ENCODE measurements at regions not wholly inside any gene's neighbourhood (a gene's known extent, or its start where the extent isn't known, plus 50 kb on each side); places are given as distances from the start of the nearest gene placed in this dataset.

GRCh38 chr2:187013058-187013457 lies 164.1 kb upstream of the ZSWIM2 start:
- no peaks in the 10 kb centered on the region for H3K4me1 Mint-ChIP-seq

GRCh38 chr2:187011206-187011832 lies 162.3 kb upstream of the ZSWIM2 start:
- no peaks in the 10 kb centered on the region for H3K36me3 ChIP-seq (ENCODE audit: control insufficient read depth in 2 of 2, extremely low read depth in 1 of 2, insufficient read depth in 1 of 2, low read length in 1 of 2)
- CTCF ChIA-PET: no interaction called here
- H3K27me3 ChIP-seq (replicated peaks in 1 of 2; ENCODE audit: control insufficient read depth in 2 of 2, extremely low read depth in 1 of 2, insufficient read depth in 2 of 2, low read length in 1 of 2): no peaks in the 10 kb centered on the region
- peaks cover 0 to 6% (median 0%) of the 10 kb centered on the region in 3 donors for H3K9me3 Mint-ChIP-seq
- H3K27ac ChIP-seq (ENCODE audit: low read length): no peak overlapping the region
- H3K27ac Mint-ChIP-seq: no peak overlapping the region
- H3K9me3 ChIP-seq: no peaks in the 10 kb centered on the region
- H3K4me3 Mint-ChIP-seq: no peak overlapping the region
- POLR2A ChIA-PET: no interaction called here
- H3K4me1 ChIP-seq (ENCODE audit: control insufficient read depth in 1 of 2, extremely low read depth in 1 of 2, insufficient read depth in 2 of 2, low read length in 2 of 2): no peaks in the 10 kb centered on the region
- no peaks in the 10 kb centered on the region for H3K27me3 Mint-ChIP-seq
- DNase-seq (no peak), ATAC-seq (replicated peaks in 1 of 4) (no peak)
- no peaks in the 10 kb centered on the region for H3K36me3 Mint-ChIP-seq
- no peaks in the 10 kb centered on the region for H3K4me1 Mint-ChIP-seq
- WGBS (ENCODE audit: insufficient coverage): no CpG with 5 or more reads among the region's 3 CpGs
- no peak overlapping the region for H3K4me3 ChIP-seq (ENCODE audit: control insufficient read depth in 1 of 2, extremely low read depth in 1 of 2, low read length in 1 of 2)

More at GRCh38 chr2:187013058-187013457, 164.1 kb upstream of the ZSWIM2 start:
- H3K36me3 ChIP-seq (ENCODE audit: control insufficient read depth in 2 of 2, extremely low read depth in 1 of 2, insufficient read depth in 1 of 2, low read length in 1 of 2): no peaks in the 10 kb centered on the region
- no peaks in the 10 kb centered on the region for H3K27me3 ChIP-seq (replicated peaks in 1 of 2; ENCODE audit: control insufficient read depth in 2 of 2, extremely low read depth in 1 of 2, insufficient read depth in 2 of 2, low read length in 1 of 2)
- Mint-ChIP-seq H3K27ac (no peak overlapping the region), H3K9me3 (peaks cover 0 to 6% (median 2%) of the 10 kb centered on the region in 3 donors), H3K4me3 (no peak overlapping the region), H3K27me3 (no peaks in the 10 kb centered on the region), H3K36me3 (no peaks in the 10 kb centered on the region)
- ATAC-seq (replicated peaks in 1 of 4) (no peak), DNase-seq (no peak)
- ChIA-PET POLR2A (no interaction called here), CTCF (no interaction called here)
- 58% methylated on average over 2 of the region's 4 CpGs for WGBS (ENCODE audit: insufficient coverage)
- H3K9me3 ChIP-seq: no peaks in the 10 kb centered on the region
- H3K4me3 ChIP-seq (ENCODE audit: control insufficient read depth in 1 of 2, extremely low read depth in 1 of 2, low read length in 1 of 2): no peak overlapping the region
- no peaks in the 10 kb centered on the region for H3K4me1 ChIP-seq (ENCODE audit: control insufficient read depth in 1 of 2, extremely low read depth in 1 of 2, insufficient read depth in 2 of 2, low read length in 2 of 2)
- H3K27ac ChIP-seq (ENCODE audit: low read length): no peak overlapping the region

DNA sequence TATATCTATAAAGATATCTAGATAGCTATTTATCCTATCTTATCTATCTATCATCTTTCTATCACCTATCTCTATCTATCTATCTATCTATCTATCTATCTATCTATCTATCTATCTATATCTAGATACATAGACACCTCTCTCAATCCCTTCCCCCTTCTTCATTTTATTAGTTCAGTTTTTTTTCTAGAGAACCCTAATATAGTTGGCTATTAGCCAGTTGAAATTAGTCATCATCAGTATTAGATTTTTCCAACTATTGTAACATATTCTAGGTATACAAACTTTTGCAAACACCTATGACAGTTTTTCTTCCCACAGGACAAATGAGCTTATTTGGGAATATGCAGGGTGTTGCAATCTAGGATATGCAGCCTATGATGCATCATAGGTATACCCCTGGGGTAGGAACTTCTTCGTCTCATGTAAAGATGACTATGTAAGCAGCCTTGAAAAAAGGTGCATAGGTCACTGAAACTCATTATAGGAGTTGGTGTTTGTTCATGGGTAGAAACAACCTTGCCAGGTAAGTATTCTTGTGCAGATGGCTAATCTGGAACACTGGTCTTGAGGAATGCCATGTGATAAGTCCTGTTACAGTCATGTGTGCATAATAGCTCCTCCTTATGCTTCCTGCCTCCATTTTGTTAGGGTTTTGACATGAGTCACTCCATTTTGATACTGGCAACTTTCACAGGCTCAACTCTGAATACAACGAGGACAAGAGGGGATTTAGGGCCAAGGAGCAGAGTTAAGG lies 160.7 kb upstream of the ZSWIM2 start:
- no peak overlapping the region for H3K27ac ChIP-seq (ENCODE audit: low read length)
- no peak overlapping the region for H3K4me3 ChIP-seq (ENCODE audit: control insufficient read depth in 1 of 2, extremely low read depth in 1 of 2, low read length in 1 of 2)
- ATAC-seq (replicated peaks in 1 of 4) (no peak), DNase-seq (no peak)
- no peak overlapping the region for H3K4me3 Mint-ChIP-seq
- no peaks in the 10 kb centered on the region for H3K27me3 ChIP-seq (replicated peaks in 1 of 2; ENCODE audit: control insufficient read depth in 2 of 2, extremely low read depth in 1 of 2, insufficient read depth in 2 of 2, low read length in 1 of 2)
- no peaks in the 10 kb centered on the region for H3K27me3 Mint-ChIP-seq
- H3K4me1 ChIP-seq (ENCODE audit: control insufficient read depth in 1 of 2, extremely low read depth in 1 of 2, insufficient read depth in 2 of 2, low read length in 2 of 2): no peaks in the 10 kb centered on the region
- WGBS (ENCODE audit: insufficient coverage): 60% methylated on average over 1 of the region's 2 CpGs
- no peaks in the 10 kb centered on the region for H3K9me3 ChIP-seq
- POLR2A ChIA-PET: no interaction called here
- H3K36me3 ChIP-seq (ENCODE audit: control insufficient read depth in 2 of 2, extremely low read depth in 1 of 2, insufficient read depth in 1 of 2, low read length in 1 of 2): no peaks in the 10 kb centered on the region
- CTCF ChIA-PET: no interaction called here
- H3K27ac Mint-ChIP-seq: no peak overlapping the region
- peaks cover 0 to 6% (median 0%) of the 10 kb centered on the region in 3 donors for H3K9me3 Mint-ChIP-seq
- no peaks in the 10 kb centered on the region for H3K36me3 Mint-ChIP-seq
- H3K4me1 Mint-ChIP-seq: no peaks in the 10 kb centered on the region

DNA sequence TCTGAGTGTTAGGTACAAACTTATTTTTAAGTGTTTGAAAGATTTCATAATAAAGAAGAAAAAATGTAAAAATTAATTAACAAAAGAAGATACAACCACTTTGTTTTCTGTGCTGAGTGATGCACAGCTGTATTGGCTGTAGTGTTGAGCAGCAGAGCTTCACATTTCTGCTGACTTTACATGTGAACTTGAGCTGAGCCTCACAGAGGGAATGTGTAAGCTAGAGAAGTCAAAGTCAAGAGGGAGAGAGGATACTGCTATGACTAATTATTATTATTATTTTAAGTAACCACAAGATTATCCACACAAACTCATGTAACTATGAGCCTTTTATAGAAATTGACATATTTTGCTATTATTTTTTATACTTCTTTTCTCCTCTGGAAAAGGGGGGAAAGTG lies 159.1 kb upstream of the ZSWIM2 start:
- Histone ChIP-seq H3K27ac (ENCODE audit: low read length) (no peak overlapping the region), H3K4me1 (ENCODE audit: control insufficient read depth in 1 of 2, extremely low read depth in 1 of 2, insufficient read depth in 2 of 2, low read length in 2 of 2) (no peaks in the 10 kb centered on the region), H3K27me3 (replicated peaks in 1 of 2; ENCODE audit: control insufficient read depth in 2 of 2, extremely low read depth in 1 of 2, insufficient read depth in 2 of 2, low read length in 1 of 2) (no peaks in the 10 kb centered on the region), H3K36me3 (ENCODE audit: control insufficient read depth in 2 of 2, extremely low read depth in 1 of 2, insufficient read depth in 1 of 2, low read length in 1 of 2) (no peaks in the 10 kb centered on the region), H3K4me3 (ENCODE audit: control insufficient read depth in 1 of 2, extremely low read depth in 1 of 2, low read length in 1 of 2) (no peak overlapping the region), H3K9me3 (no peaks in the 10 kb centered on the region)
- DNase-seq (no peak), ATAC-seq (replicated peaks in 1 of 4) (no peak)
- Mint-ChIP-seq H3K9me3 (peaks cover 0 to 6% (median 2%) of the 10 kb centered on the region in 3 donors), H3K4me3 (no peak overlapping the region), H3K36me3 (no peaks in the 10 kb centered on the region), H3K4me1 (no peaks in the 10 kb centered on the region), H3K27me3 (no peaks in the 10 kb centered on the region), H3K27ac (no peak overlapping the region)
- ChIA-PET CTCF (no interaction called here), POLR2A (no interaction called here)

DNA sequence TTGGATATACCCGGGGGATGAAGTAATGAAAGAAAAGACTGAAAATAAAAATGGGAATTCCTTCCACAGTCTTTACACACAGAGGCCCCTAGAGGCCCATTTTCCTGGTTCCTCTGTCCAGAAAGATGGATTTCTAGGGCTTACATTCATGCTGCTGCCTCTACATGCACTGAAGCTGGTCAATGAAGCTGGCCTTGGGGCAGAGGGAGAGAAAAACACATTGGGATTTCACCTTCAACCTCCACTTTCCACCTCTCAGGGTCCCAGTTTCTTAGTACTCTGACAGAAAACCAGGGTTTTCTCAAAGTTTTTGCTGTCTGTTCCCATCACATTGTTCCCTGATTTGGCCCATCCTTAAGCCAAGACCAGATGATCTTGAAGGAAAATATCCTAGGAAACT lies 154.6 kb upstream of the ZSWIM2 start:
- WGBS (ENCODE audit: insufficient coverage): no CpG with 5 or more reads among the region's 1 CpG
- H3K9me3 Mint-ChIP-seq: peaks cover 0 to 2% (median 0%) of the 10 kb centered on the region in 3 donors
- no peak overlapping the region for H3K4me3 ChIP-seq (ENCODE audit: control insufficient read depth in 1 of 2, extremely low read depth in 1 of 2, low read length in 1 of 2)
- no peaks in the 10 kb centered on the region for H3K36me3 Mint-ChIP-seq
- no peaks in the 10 kb centered on the region for H3K4me1 ChIP-seq (ENCODE audit: control insufficient read depth in 1 of 2, extremely low read depth in 1 of 2, insufficient read depth in 2 of 2, low read length in 2 of 2)
- no peaks in the 10 kb centered on the region for H3K36me3 ChIP-seq (ENCODE audit: control insufficient read depth in 2 of 2, extremely low read depth in 1 of 2, insufficient read depth in 1 of 2, low read length in 1 of 2)
- no peaks in the 10 kb centered on the region for H3K4me1 Mint-ChIP-seq
- no peak overlapping the region for H3K27ac Mint-ChIP-seq
- ChIA-PET POLR2A (no interaction called here), CTCF (interaction anchor here in 1 of 2 donors (0.6 kb wide), 1 partner anchor 358 kb away, joined by 3 read pairs; no protein-coding TSS in a partner anchor)
- no peaks in the 10 kb centered on the region for H3K9me3 ChIP-seq
- peak overlapping the region in 1 of 3 donors; percentile 43 for H3K4me3 Mint-ChIP-seq
- peaks cover 0 to 1% of the 10 kb centered on the region in 2 donors for H3K27me3 Mint-ChIP-seq
- no peak for ATAC-seq (replicated peaks in 1 of 4)
- no peak for DNase-seq
- H3K27me3 ChIP-seq (replicated peaks in 1 of 2; ENCODE audit: control insufficient read depth in 2 of 2, extremely low read depth in 1 of 2, insufficient read depth in 2 of 2, low read length in 1 of 2): peaks cover 0 to 4% of the 10 kb centered on the region in 2 experiments
- H3K27ac ChIP-seq (ENCODE audit: low read length): no peak overlapping the region

- no peaks in the 10 kb centered on the region for H3K36me3 ChIP-seq (ENCODE audit: control insufficient read depth in 2 of 2, extremely low read depth in 1 of 2, insufficient read depth in 1 of 2, low read length in 1 of 2)
- H3K27me3 ChIP-seq (replicated peaks in 1 of 2; ENCODE audit: control insufficient read depth in 2 of 2, extremely low read depth in 1 of 2, insufficient read depth in 2 of 2, low read length in 1 of 2): peaks cover 0 to 4% of the 10 kb centered on the region in 2 experiments
- ChIA-PET CTCF (no interaction called here), POLR2A (no interaction called here)
- H3K4me3 ChIP-seq (ENCODE audit: control insufficient read depth in 1 of 2, extremely low read depth in 1 of 2, low read length in 1 of 2): no peak overlapping the region
- no peaks in the 10 kb centered on the region for H3K4me1 ChIP-seq (ENCODE audit: control insufficient read depth in 1 of 2, extremely low read depth in 1 of 2, insufficient read depth in 2 of 2, low read length in 2 of 2)
- DNase-seq (no peak), ATAC-seq (replicated peaks in 1 of 4) (no peak)
- no peaks in the 10 kb centered on the region for H3K9me3 ChIP-seq
- 89% methylated on average over 24 of the region's 32 CpGs for WGBS (ENCODE audit: insufficient coverage)
- Mint-ChIP-seq H3K27ac (no peak overlapping the region), H3K36me3 (no peaks in the 10 kb centered on the region), H3K4me3 (peak overlapping the region in 1 of 3 donors; percentile 43), H3K27me3 (peaks cover 0 to 1% of the 10 kb centered on the region in 2 donors), H3K4me1 (no peaks in the 10 kb centered on the region), H3K9me3 (peaks cover 0 to 2% (median 0%) of the 10 kb centered on the region in 3 donors)
- no peak overlapping the region for H3K27ac ChIP-seq (ENCODE audit: low read length)
Observed at GRCh38 chr2:187003038-187003554, 154.1 kb upstream of the ZSWIM2 start.
